ENCODE measurements at regions not wholly inside any gene's neighbourhood (a gene's known extent, or its start where the extent isn't known, plus 50 kb on each side); places are given as distances from the start of the nearest gene placed in this dataset.

GRCh38 chr12:125639826-125640225 lies 574.6 kb downstream of the AACS start:
- TF ChIP-seq CTCF (IDR thresholded peaks at IDR 0.05; ENCODE audit: insufficient read depth, low read length) (no peak), POLR2AphosphoS5 (IDR thresholded peaks at IDR 0.05; ENCODE audit: low read depth) (no peak)

Measured in HL-60 (cell line).